CD4-positive, alpha-beta T cell treated with Interleukin-12 subunit alpha and Interleukin-12 subunit beta, for 1 hour (primary cell): ENCODE measurements at regions not wholly inside any gene's neighbourhood (a gene's known extent, or its start where the extent isn't known, plus 50 kb on each side); places are given as distances from the start of the nearest gene placed in this dataset.

ENCODE experiments used
- DNase-seq: peaks from one replicate; pipeline ENCODE4 v3.0.0-alpha.2; 2020

DNA sequence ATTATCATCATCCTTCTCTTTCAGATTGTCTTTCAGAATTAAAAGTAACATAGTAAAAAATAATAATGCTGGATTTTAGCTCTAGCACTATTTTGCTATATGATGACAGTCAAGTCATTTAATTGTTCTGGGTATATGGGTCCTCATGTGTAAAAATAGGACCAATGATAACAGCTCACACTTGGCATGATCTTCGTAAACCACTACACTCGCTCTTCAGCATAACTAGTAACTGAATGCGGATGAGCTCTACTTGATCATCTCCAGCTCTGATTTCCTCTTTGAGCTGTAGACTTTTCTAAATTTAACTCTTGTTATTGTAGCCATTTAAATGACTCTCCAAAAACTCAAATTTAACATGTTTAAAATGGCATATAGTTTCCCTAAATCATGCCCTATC lies 831.8 kb upstream of the HS3ST1 start:
- DNase-seq, result no peak

- DNase-seq, result no peak
These were observed 816.3 kb upstream of the HS3ST1 start for GRCh38 chr4:12244973-12245372.

GRCh38 chr4:12242354-12242753 lies 813.7 kb upstream of the HS3ST1 start:
- DNase-seq, result no peak

- no peak for DNase-seq
These were observed 811.4 kb upstream of the HS3ST1 start for GRCh38 chr4:12239897-12240636.

DNA sequence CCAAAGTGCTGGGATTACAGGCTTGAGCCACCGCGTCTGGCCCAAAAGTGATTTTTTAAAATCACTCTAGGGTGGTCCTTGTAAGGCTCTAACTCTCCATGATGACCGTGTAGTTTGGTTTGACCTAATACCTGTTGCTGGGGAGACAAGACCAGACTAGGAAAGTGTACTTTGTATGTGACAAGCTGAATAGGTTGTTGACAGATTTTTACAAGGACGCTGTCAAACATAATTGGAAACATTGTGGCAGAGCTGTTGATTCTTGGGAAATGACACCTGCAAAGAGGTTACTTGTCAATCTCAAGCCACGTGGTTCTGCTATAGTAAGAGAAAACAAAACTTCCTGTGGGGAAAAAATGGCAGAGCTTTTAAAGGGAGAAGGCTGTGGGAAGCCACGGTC lies 802.4 kb upstream of the HS3ST1 start:
- no peak for DNase-seq

- DNase-seq, result no peak
These were observed 792.3 kb upstream of the HS3ST1 start for GRCh38 chr4:12221031-12221430.

DNA sequence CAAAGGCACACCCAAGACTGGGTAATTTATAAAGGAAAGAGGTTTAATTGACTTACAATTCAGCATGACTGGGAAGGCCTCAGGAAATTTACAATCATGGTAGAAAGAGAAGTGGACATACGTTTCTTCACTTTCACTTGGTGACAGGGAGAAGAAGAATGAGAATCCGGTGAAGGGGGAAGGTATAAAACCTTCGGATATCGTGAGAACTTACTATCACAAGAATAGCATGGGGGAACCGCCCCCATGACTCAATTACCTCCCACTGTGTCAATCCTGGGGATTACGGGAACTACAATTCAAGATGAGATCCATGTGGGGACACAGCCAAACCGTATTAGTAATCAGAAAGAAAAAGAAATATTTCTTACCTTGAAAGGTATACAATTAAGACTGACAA lies 782.9 kb upstream of the HS3ST1 start:
- DNase-seq, result no peak

DNA sequence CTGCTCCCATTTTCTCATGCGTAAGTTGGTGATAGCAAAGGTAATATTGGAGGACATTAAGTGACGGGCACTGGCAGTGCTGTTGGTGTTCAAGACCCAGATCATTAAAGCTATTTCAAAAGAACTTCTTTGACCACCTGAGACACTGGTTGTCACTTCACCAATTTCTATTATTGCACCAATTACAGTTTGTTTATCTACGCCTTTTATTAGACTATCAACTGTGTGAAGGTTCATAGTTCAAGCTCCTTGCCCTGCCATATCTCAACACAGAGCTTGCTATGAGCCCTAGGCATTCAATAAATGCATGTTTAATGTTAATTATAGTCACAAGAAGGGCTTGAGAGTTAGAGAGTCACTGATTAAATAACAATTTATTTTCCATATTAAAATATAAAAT lies 778.7 kb upstream of the HS3ST1 start:
- no peak for DNase-seq

DNA sequence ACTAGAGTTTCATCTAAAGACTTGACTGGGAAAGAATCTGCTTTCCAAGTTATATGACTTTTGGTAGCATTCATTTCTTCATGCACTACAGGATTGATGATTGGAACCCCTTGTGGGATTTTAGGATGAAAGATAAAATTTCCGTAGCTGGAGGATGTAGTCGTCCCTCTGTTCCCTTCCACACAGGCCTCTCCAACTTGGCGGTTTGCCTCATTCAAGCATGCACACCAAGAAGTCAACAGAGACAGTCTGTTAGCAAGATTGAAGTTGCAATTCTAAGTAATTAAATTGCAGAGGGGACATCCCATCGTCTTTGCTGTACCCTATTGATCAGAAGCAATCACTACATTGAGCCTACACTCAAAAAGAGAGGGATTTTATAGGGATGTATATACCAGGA lies 777.4 kb upstream of the HS3ST1 start:
- no peak for DNase-seq

DNA sequence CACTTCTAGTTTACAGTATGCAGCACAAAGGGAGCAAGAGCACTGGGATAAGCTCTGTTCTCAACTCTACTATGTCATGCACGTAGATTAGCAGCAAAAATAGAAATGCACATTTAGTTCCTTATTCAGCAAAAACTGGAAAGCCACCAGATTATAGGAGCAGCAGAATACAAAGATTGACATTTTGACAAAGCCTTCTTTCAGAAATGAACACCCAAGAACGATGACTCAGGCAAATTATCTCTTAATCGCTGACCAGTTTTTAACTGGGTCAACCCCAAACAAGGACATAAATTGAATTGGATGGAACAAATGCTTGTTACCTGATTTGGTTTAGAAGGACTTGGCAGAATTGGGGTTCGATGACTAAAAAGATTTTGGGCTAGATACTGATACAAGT lies 775.3 kb upstream of the HS3ST1 start:
- DNase-seq, result no peak

DNA sequence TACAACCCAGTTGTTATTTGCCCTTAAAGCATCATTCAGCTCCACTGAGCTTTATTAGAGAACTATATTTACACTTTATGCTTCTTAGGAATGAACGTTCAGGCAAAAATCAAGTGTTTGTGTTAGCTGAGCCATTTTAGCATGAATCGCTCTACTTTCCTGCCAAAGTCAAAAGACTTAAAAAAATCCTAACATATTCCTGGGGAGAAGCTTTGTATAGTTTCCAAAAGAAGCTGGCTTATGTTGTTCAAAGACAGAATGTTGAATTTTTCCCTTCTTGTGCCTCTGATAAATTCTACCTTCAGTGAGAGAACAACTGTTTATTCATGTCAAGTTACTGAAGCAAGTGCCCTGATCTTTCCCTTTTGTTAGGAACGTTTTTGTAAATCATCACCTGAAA lies 771.5 kb upstream of the HS3ST1 start:
- no peak for DNase-seq

DNA sequence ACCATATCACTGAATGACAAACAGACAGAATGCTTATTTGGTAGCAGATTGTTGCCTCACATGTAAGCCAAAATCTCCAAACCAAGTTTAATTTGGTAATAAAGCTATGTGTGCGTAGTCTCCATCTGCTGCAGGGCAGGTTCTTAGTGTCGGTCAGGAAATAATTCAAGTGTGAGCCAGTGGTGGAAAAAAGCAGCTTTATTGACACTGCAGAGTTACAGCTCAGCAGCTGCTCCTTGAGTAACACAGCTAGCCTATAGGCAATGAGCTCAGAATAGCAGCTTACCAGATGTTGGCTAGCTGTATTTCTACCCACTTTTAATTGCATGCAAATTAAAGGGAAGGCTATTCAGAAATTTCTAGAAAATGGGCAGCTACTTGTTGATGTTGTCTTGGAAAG lies 757.8 kb upstream of the HS3ST1 start:
- no peak for DNase-seq

DNA sequence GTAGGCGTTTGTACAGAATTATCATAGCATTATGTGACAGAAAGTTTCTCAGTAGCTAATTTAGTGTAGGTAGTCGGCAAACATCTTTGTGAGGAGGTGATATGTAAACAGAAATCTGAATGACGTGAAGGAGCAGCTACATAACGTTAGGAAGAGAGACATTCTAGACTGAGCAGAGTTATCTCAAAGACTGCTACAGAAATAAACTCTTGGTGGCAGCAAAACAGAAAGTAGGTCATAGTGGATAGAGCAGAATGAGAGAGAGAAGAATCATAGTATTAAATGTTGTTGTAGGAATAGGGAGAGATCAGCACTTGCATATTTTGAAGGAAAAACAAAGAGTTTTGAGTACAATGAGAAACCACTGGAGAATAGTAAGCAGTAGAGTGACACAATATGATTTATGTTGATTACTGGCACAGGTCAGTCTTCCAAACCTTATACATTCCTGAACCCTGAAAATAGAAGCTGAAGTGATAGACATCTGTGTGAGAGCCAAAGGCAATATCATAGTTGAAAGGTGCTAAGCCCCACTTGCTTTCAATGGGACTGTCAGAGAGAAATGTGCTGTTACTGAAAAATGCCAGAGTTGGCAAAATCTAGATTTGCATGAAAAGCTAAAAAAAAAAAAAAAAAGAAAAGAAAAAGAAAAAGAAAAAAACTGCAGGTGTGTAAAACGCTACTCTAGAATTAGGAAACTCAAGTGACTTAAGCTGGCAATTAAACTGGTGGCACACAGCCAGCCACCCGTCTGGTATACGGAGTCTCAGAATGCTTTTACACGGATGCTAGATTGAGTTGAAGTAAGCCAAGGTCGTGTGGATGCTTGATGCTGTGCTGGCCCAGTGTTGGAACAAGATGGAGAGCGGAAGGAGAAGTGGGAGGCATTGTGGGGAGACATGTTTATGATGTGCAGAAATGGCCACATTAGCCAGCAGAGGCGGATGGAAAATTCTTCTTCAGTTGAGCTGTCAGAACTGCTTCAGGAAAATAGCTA lies 750.2 kb upstream of the HS3ST1 start:
- DNase-seq, result no peak

GRCh38 chr4:12177416-12177815 lies 748.7 kb upstream of the HS3ST1 start:
- no peak for DNase-seq

GRCh38 chr4:12173496-12173895 lies 744.8 kb upstream of the HS3ST1 start:
- no peak for DNase-seq

DNA sequence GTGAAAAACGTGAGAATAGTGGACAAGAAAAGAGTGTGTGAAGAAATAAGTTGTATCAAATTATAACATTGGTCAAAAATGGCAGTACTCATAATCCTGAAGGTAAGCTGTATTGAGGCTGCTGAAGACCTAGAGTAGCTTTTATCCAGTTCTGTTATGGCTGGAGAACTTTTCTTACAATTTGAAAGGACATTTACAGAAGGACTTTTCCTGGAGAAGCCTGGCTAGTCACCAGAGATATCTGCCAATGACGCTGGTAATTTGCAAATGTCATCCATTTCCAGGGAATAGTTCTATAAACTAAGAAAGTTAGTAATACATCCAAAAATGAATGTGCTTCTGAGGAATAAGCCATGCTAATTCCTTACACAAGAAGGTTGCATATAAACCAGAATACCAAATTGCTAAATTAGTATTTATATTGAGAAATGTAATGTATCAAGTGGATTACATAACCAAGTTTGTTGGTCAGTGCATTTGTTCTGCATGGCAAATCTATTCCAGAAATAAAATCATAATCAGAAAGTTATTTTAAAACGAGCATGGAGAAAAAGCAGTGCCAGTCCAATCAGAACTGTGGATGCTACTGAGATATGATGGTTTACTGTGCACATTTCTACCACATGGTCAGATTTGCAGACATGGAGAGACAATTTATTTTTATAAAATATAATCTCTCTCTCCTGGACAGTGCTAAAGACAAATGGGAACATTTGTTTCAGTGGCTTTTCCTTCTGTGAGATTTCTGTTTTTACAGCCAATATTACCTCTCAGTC lies 743.7 kb upstream of the HS3ST1 start:
- DNase-seq, result no peak

DNA sequence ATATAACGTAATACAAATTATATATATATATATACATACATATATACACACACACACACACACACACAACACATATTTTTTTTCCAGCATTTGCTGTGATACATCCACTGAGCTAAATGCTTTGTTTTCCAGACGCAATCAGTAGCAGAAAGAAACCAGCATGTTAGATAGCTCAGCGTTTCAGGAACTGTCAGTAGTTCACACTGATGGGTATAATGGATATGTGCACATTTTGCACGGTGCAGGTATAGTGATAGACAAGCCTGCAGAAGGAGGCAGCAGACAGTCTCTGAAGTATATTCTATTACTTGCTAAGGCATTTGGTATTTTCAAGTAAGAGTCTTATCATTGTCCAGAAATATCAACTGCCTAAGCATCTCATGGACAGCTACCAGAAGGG lies 741.6 kb upstream of the HS3ST1 start:
- no peak for DNase-seq

DNA sequence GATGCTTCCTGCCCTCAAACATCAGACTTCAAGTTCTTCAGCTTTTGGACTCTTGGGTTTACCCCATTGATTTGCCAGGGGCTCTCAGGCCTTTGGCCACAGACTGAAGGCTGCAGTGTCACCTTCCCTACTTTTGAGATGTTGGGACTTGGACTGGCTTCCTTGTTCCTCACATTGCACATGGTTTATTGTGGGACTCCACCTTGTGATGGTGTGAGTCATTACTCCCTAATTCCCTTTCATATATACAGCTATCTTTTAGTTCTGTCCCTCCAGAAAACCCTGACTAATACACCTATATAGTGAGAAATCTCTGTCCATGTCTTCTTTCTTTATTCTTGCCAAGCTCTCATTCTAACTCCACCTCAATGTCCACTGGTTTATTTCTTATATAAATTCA lies 736.9 kb upstream of the HS3ST1 start:
- no peak for DNase-seq

DNA sequence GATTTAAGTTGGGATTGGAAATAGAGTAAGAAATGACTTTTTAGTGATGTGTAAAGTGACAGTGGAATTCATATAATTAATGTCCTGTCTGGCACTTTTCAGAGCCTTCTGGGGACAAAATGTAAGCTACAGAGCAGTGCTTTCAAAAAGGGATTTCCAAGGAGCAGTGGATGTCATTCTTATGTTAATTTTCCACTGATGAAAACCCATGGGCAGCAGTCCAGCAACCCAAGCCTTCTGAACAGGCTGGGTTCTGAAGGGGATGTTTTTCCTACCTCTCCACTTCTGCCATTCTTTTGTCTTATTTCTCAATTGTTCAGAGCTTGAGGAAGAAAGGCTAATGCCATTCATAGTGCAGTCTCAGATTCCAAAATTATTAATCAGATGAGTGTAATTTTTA lies 717.6 kb upstream of the HS3ST1 start:
- DNase-seq, result no peak

GRCh38 chr4:12145768-12146167 lies 717.1 kb upstream of the HS3ST1 start:
- no peak for DNase-seq

DNA sequence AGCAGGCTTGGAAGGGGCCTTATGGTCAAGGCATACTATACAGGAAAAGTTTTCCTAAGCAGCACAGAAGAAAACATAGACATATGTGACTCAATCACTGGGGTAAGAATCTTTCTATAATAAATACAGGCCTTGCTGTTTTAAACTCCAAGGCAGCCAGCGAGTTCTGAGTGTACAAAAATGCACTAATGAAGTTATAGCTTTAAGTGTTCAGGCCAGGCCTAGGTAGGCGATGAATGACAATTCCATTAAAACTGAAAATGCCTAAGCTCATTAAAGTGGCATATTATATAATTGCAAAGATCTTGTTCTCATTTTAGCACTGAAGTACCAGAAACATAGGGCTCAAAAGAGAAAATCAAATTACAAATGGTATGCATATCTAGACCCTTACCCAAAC lies 716.4 kb upstream of the HS3ST1 start:
- no peak for DNase-seq

GRCh38 chr4:12144051-12144450 lies 715.4 kb upstream of the HS3ST1 start:
- no peak for DNase-seq

DNA sequence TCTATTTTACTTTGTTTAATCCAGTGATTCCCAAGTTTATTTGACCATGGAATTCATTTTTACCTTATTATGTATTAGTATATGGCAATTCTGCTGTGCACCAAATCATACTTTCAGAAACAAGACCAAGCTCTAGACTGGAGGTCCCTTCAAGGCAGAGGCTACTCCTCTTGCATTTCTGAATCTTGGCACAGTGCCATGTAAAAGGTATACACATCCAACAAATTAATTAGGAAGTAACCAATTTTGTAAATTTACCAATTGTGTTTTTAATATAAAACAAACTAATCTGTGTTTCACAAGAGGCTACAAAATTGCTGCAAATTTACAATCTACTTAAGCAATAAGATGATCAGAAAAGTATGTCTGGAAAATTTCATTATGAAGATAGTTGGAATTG lies 712.2 kb upstream of the HS3ST1 start:
- no peak for DNase-seq
